ENCODE measurements at regions not wholly inside any gene's neighbourhood (a gene's known extent, or its start where the extent isn't known, plus 50 kb on each side); places are given as distances from the start of the nearest gene placed in this dataset.

- no peak for DNase-seq
Measured at GRCh38 chr1:218526198-218526580, 181.1 kb downstream of the TGFB2 start.

DNA sequence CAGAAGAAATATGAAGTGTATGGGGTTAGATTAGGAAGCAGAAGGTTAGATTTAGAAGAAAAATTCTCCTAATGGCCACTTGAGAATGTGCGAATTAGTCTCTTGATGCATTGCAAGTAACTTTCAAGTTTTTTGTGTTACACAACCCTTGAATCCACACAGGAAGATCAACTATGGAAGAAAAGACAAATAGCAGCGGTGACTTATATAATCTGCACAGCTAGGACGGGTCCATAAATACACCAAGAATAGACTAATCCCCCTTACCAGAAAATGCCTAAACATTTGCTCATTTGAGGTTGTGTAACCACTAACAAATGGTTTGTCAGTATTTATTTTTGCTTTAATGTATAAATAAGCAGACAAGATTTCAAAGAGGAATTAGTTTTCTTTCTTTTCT lies 182.6 kb downstream of the TGFB2 start:
- DNase-seq, result no peak

DNA sequence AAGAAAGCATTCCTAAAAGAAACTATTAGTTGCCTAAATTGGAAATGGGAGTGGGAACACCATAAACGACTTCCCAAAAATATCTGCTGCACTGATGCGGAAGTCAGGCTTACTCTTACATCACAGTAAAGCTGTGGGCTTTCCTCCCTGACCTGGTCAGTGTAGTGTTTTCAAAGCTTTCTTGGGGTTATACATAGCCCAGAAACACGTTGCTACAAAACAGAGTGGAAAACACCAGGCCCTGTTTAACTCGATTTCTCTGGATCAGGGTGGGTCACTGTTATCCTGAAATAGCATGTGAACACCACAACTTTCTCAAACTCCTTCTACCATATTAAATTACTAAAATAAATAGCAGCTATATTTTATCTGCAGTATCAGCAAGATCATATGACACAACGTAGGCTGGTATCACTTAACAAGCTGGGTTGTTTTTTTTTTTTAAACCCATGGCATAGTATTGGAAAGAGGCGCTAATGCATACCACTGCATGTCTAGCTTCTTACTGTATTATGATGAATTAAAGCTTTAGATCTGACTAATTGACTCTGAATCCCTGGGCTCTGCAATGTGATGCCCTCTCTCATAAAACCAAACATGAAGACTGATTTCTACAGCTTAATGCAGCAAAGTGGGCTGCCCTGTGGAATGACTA lies 184.6 kb downstream of the TGFB2 start:
- no peak for DNase-seq

- no peak for DNase-seq
Measured at GRCh38 chr1:218531936-218532335, 186.8 kb downstream of the TGFB2 start.

GRCh38 chr1:218536296-218536986 lies 191.3 kb downstream of the TGFB2 start:
- DNase-seq, result no peak

DNA sequence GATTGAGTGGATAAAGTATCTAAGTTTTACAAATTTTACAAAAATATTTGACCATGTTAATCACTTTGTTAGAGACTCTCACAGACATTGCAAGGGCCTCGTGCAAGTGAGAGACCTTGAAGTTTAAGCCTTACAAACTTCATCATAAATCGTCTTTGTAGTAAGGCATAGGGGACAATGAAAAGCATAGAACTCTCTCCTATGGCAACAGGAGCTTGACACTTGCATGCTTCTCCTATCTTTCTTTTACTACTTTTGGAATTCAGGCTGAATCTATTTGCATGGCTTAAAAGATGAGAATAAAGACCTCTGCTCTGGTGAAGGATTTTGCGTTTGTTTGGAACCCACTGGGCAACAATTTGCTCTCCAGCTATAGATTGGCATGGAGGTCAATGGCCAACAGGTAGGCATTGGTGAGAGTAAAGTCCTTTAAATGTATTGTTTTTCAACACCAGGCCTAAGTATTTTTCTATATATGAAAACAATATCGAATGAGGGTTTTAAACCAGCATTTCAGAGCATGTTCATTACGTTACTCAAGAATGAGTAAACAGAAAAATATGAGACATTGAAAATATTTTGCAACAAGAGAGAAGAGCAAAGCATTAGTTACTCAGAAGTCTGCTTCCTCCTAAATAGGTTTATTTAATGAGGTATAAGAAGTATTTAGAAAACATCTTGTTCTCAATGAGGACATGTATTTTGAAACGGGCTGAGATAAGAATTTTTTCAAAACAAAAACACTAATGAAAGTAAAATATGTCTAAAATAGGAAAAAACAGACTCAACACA lies 192.2 kb downstream of the TGFB2 start:
- no peak for DNase-seq

DNA sequence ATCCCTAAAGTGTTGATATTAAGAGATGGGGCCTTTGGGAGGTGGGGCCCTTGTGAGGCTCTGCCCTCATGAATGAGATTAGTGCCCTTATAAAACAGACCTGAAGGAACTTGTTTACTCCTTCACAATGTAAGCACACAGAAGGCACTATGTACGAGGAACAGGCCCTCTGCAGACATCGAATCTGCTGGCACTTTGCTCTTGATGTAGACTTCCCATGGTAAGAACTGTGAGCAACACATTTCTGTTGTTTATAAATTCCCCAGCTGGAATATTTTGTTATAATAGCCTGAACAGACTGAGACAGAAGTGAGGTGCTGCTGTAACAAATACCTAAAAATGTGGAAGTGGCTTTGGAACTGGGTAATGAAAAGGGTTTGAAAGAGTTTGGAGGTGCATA lies 193.2 kb downstream of the TGFB2 start:
- no peak for DNase-seq

DNA sequence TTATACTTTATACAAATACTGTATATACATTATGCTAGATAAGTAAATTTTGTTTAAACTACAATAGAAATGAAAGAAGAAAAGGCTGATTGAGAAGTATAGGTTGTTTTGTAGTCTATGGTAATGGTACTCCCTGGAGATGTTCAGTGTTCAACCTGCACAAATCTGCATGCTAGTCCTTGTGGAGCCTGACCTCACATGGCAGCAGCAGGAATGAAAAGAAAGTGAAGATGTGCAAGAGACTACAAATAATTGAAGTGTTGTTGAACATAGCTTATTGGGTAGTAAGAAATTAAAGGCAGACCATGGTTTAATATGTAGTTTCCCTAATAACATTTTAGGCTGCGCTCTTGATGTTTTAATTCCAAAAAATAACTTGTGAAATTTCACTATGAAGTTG lies 201.2 kb downstream of the TGFB2 start:
- no peak for DNase-seq

- DNase-seq, result no peak
Measured at GRCh38 chr1:218547957-218548730, 203.0 kb downstream of the TGFB2 start.

GRCh38 chr1:218548764-218549163 lies 203.6 kb downstream of the TGFB2 start:
- no peak for DNase-seq

DNA sequence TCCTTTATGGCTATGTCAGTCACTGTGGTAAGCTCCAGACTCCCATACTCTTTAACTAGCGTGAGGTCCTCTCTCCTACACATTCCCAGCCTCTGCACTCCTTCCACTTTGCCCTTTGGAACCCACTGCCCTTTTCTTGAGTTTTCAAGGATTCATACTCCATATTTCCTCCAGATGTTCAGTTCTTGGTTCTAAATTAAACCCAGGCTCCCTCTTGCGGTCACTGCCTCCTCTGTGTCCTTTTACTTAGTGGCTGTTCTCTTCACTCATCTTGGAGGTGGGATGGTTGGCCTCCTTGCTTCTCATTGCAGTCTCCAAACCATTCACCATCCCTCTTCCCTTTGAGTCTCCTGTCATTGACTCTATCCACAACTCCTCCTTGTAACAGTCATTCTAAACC lies 208.1 kb downstream of the TGFB2 start:
- no peak for DNase-seq

DNA sequence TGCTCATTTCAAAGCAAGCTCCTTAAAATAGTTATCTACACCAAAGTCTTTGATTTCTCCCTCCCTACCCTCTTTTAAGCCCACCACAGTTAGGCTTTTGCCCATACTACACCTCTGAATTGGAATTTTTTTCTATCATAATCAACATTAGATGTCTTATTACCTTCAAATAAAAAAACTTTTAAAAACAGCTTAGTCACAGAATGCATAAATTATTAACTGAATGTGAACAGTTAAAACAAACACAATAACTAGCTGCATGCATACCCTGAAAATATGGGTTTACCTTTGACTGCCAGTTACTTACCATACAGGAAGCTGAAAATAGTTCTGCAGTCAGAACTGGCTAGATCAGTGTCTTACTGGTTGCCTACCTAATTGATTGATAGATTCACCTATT lies 210.9 kb downstream of the TGFB2 start:
- DNase-seq, result no peak

DNA sequence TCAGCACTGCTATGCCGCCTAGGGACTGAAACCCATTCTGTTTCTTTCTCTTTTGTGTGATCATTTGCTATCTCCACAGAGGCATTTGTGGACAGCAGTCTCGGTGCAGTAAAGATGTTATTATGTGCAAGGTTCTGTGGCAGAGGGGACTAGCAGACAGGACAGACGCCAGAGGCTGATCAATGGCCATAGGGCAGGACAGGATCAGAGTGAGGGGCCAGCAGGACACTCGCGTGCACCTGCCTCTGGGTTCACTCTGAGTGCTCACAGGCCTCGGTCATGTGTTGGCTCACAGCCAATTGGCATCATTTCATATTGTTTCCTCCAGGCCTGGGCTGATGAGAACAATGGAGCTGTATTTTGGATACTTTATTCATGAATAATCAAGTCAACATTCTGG lies 212.6 kb downstream of the TGFB2 start:
- peak; percentile 77 for DNase-seq

DNA sequence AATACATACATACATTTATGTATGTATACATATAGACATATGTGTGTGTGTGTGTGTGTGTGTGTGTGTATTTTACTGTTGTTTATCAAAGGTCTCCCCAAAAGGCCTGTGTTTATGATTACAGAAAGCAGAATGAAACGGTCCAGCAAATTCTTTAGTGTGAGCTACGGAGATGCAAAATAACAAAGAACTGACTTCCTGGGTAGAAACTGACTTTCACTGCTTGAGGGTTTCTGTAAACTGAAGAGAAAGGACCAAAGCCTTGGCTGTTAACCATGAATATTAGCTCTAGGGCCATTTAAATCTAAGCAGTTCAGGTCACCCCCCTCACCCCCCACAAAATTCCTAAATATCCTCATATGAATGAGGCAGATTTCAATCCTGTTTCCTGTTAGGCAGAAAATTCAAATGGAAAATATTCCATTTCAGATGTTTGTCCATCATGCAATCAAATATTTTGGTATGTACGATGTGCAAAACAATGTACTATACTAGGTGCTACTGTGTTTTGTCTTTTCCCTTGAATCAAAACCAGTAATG lies 213.2 kb downstream of the TGFB2 start:
- no peak for DNase-seq

- DNase-seq, result no peak
Measured at GRCh38 chr1:218565377-218565776, 220.2 kb downstream of the TGFB2 start.

DNA sequence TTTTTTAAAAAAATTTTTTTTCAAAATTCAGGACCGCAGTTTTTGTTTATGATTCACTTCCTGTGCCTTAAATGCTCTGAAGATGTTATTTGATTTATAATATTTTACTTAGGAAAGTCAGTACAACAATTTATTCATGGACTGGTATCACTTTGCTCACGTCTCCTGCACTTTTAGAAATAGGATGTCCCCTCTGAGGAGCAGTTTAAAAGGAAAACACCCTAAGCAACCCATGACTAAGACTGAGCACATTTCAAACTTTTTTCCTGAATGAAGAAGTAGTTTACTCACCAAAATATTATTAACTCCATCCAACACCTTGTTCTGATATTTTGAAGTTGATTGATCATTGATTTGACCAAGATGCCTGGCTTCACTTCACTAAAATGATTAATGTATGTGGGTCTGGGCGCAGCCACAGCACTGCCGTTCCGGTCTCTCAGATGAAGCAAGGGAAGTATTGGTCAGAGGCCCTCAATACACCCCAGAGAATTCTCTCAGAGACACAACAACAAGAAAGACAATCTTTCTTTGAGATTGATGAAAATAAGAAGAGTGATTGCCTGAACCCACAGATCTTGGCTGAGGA lies 223.9 kb downstream of the TGFB2 start:
- DNase-seq, result no peak

GRCh38 chr1:218570456-218570855 lies 225.3 kb downstream of the TGFB2 start:
- no peak for DNase-seq

GRCh38 chr1:218571491-218571890 lies 226.4 kb downstream of the TGFB2 start:
- no peak for DNase-seq

- DNase-seq, result peak; percentile 67
Measured at GRCh38 chr1:218572050-218572449, 226.9 kb downstream of the TGFB2 start.

DNA sequence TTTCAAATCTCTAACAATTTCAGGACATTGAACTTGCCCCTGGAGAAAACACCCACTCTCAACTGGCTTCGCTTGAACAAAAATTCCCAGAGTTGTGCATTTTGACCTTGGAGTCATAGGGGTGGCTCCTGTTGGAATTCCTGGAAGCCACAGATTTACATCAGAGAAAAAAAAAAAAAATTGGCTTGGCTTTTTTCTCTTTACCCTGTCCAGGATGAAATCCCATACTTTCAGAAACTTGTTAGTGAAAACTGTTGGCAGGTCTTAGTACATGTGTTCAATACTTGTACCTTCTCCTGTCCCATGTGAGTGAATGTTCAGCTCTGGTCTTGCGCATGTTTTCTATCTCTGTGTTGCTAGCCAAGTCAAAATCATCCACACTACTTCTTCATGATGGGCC lies 228.8 kb downstream of the TGFB2 start:
- no peak for DNase-seq

DNA sequence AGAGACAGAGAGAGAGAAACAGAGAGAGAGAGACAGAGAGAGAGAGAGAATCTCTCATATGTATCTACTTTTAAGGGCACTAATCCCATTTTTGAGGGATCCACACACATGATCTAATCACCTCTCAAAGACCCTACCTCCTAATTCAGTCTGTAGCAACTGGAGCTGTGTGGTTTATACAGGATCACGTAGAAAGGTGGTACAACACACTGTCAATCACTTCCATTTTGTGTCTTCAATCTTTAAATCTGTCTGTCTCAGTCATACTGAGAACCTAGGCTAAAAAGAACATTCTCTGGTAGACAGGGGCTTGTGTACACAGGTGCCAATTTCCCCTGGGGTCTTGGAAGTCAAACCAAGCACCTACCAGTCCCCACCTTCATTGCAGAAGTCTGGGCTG lies 229.9 kb downstream of the TGFB2 start:
- DNase-seq, result no peak

GRCh38 chr1:218575856-218576255 lies 230.7 kb downstream of the TGFB2 start:
- DNase-seq, result no peak
